PC-3 (cell line): ENCODE measurements at regions not wholly inside any gene's neighbourhood (a gene's known extent, or its start where the extent isn't known, plus 50 kb on each side); places are given as distances from the start of the nearest gene placed in this dataset.

ENCODE experiments used
- CTCF ChIP-seq: fragments of 300-600 bp; sonication (generic); conservative IDR thresholded peaks from 2 replicates; pipeline ENCODE4 v1.5.1; 2017; ENCODE audit warnings: antibody characterized with exemption, low read depth, mild to moderate bottlenecking, low read length
- EZH2 ChIP-seq: fragments of 300-600 bp; sonication (generic); IDR thresholded peaks from one replicate; pipeline ENCODE4 v1.6.1; 2017; ENCODE audit warnings: antibody characterized with exemption, mild to moderate bottlenecking, low read length; ENCODE audit not compliant: unreplicated experiment

GRCh38 chr5:97951139-97951538 lies 768.1 kb upstream of the RIOK2 start:
- TF ChIP-seq CTCF: no peak
- no peak for TF ChIP-seq EZH2
